DOHH2 (cell line): ENCODE measurements at regions not wholly inside any gene's neighbourhood (a gene's known extent, or its start where the extent isn't known, plus 50 kb on each side); places are given as distances from the start of the nearest gene placed in this dataset.

Experiments used
- CTCF ChIP-seq: fragments of 200-600 bp; sonication (generic); IDR thresholded peaks from one replicate; pipeline ENCODE4 v1.5.1; 2014; ENCODE audit warnings: antibody characterized with exemption, mild to moderate bottlenecking, low read depth, low read length; ENCODE audit not compliant: poor library complexity, severe bottlenecking
- EZH2phosphoT487 ChIP-seq: fragments of 200-600 bp; sonication (generic); IDR thresholded peaks from 2 replicates; pipeline ENCODE4 v1.6.1; 2017; ENCODE audit warnings: borderline replicate concordance, mild to moderate bottlenecking, antibody characterized with exemption, low read length, moderate library complexity, mixed read lengths

GRCh38 chr18:49725809-49726674 lies 87.3 kb downstream of the ACAA2 start:
- no peak for TF ChIP-seq CTCF
- TF ChIP-seq EZH2phosphoT487, result no peak
